B cell (primary cell): ENCODE measurements at regions not wholly inside any gene's neighbourhood (a gene's known extent, or its start where the extent isn't known, plus 50 kb on each side); places are given as distances from the start of the nearest gene placed in this dataset.
A peak's percentile ranks its signal among the peaks of the same experiment; 100 is the strongest.

Experiments
- ATAC-seq: fragments of 200-7000 bp; cut with Tn5 transposase; one replicate; pipeline ENCODE4 v1.10.0; 2021; ENCODE audit warnings: low read depth, mild to moderate bottlenecking, moderate number of reproducible peaks, moderate library complexity
- CTCF ChIA-PET: fragments of 350-600 bp; sonication (Branson Sonifier 250); formaldehyde crosslinking; loops from one replicate; lab custom pipeline; 2021; ENCODE audit warnings: antibody characterized with exemption, inconsistent platforms; lab: Charles Lee
- POLR2A ChIA-PET: fragments of 350-600 bp; sonication (Branson Sonifier 250); formaldehyde crosslinking; loops from one replicate; lab custom pipeline; 2021; ENCODE audit warnings: antibody characterized with exemption; lab: Charles Lee
- DNase-seq: peaks from one replicate; pipeline ENCODE4 v3.0.0; 2013
- H2AFZ ChIP-seq: 2 replicates; pipeline ENCODE4 v1.6.1; 2012; ENCODE audit warnings: mild to moderate bottlenecking, low read depth, low read length; ENCODE audit not compliant: insufficient read depth, poor library complexity, severe bottlenecking
- H3K27ac ChIP-seq, 2 donors: 1 replicate in 1 of 2; 2 replicates in 1 of 2; pipeline ENCODE4 v1.5.1; 2012 to 2013; ENCODE audit warnings: low read length in 2 of 2, mild to moderate bottlenecking in 2 of 2, moderate library complexity in 1 of 2
- H3K27me3 ChIP-seq, 4 experiments: fragments of 200-600 bp in 1 of 4; sonication (generic) in 1 of 4; replicated peaks in 1 of 4; 1 replicate in 2 of 4; 2 replicates in 2 of 4; pipeline versions ENCODE4 v1.6.1 to v1.7.0; 2013 to 2016; ENCODE audit warnings: low read length in 3 of 4, mild to moderate bottlenecking in 2 of 4, mixed read lengths in 1 of 4, moderate library complexity in 1 of 4; ENCODE audit not compliant: insufficient read depth in 4 of 4, control insufficient read depth in 3 of 4; ENCODE audit errors: control extremely low read depth in 1 of 4
- H3K36me3 ChIP-seq, 2 experiments: replicated peaks in 1 of 2; 1 replicate in 1 of 2; 2 replicates in 1 of 2; pipeline versions ENCODE4 v1.6.1 to v1.7.1; 2013; ENCODE audit warnings: low read length in 1 of 2; ENCODE audit not compliant: insufficient read depth in 2 of 2, control insufficient read depth in 1 of 2; ENCODE audit errors: control extremely low read depth in 1 of 2, extremely low read depth in 1 of 2
- H3K4me1 ChIP-seq, 2 donors: fragments of 200-600 bp in 1 of 2; sonication (generic) in 1 of 2; 1 replicate in 1 of 2; 2 replicates in 1 of 2; pipeline versions ENCODE4 v1.5.1 to v1.6.1; 2013 to 2017; ENCODE audit warnings: low read length in 2 of 2; ENCODE audit not compliant: control insufficient read depth in 2 of 2, insufficient read depth in 2 of 2
- H3K4me2 ChIP-seq: replicated peaks from 2 replicates; pipeline ENCODE3; 2012; ENCODE audit warnings: mild to moderate bottlenecking, low read depth, low read length; ENCODE audit not compliant: poor library complexity, severe bottlenecking
- H3K4me3 ChIP-seq, 5 experiments: fragments of 200-600 bp in 1 of 5; sonication (generic) in 1 of 5; 1 replicate in 3 of 5; 2 replicates in 2 of 5; pipeline versions ENCODE4 v1.5.1 to v1.7.0; 2011 to 2016; ENCODE audit warnings: low read length in 4 of 5, mild to moderate bottlenecking in 4 of 5, low read depth in 2 of 5, control low read depth in 1 of 5, moderate library complexity in 1 of 5; ENCODE audit not compliant: insufficient read depth in 1 of 5; ENCODE audit errors: control extremely low read depth in 1 of 5, extremely low read depth in 1 of 5
- H3K79me2 ChIP-seq: fragments of 200-600 bp; sonication (generic); one replicate; pipeline ENCODE4 v1.6.0; 2016; ENCODE audit warnings: low read length; ENCODE audit not compliant: control insufficient read depth, insufficient read depth
- H3K9ac ChIP-seq: fragments of 200-600 bp; sonication (generic); 2 replicates; pipeline ENCODE4 v1.6.1; 2017; ENCODE audit warnings: mild to moderate bottlenecking, low read length, moderate library complexity
- H3K9me3 ChIP-seq, 3 donors: one replicate each; pipeline versions ENCODE4 v1.6.1 to v1.7.1; 2013; ENCODE audit warnings: low read length in 2 of 3; ENCODE audit not compliant: control insufficient read depth in 2 of 3, insufficient read depth in 1 of 3; ENCODE audit errors: control extremely low read depth in 1 of 3
- H4K20me1 ChIP-seq: 2 replicates; pipeline ENCODE4 v1.6.0; 2012; ENCODE audit warnings: mild to moderate bottlenecking, low read length; ENCODE audit not compliant: insufficient read depth, control insufficient read depth, poor library complexity, severe bottlenecking
- H3K27ac Mint-ChIP-seq: one replicate; pipeline ENCODE4 v1.8.0; 2021; ENCODE audit warnings: mixed read lengths
- H3K27me3 Mint-ChIP-seq: one replicate; pipeline ENCODE4 v1.8.0; 2021; ENCODE audit warnings: mixed read lengths
- H3K4me1 Mint-ChIP-seq: one replicate; pipeline ENCODE4 v1.8.0; 2021; ENCODE audit warnings: mixed read lengths
- H3K4me3 Mint-ChIP-seq: one replicate; pipeline ENCODE4 v1.8.0; 2021; ENCODE audit warnings: mixed read lengths
- H3K9me3 Mint-ChIP-seq: one replicate; pipeline ENCODE4 v1.8.0; 2022; ENCODE audit warnings: mixed read lengths; ENCODE audit not compliant: insufficient read depth
- CTCF ChIP-seq: fragments of 200-600 bp; IDR thresholded peaks from one replicate; pipeline ENCODE4 v1.8.0; 2022; ENCODE audit warnings: antibody characterized with exemption, mild to moderate bottlenecking
- EZH2 ChIP-seq: IDR thresholded peaks from 2 replicates; pipeline ENCODE4 v1.6.1; 2012; ENCODE audit warnings: borderline replicate concordance, low read depth, mild to moderate bottlenecking, moderate library complexity, low read length; ENCODE audit not compliant: insufficient read depth, poor library complexity, severe bottlenecking
- WGBS: methylation state at CpG from one replicate; pipeline ENCODE4 v1.1.5; 2013; ENCODE audit warnings: missing lambda C conversion rate; ENCODE audit not compliant: insufficient coverage; 5-methylcytosine and 5-hydroxymethylcytosine counted together
- intact Hi-C: fragments of 100-400 bp; cut with micrococcal nuclease; formaldehyde crosslinking; loops from one replicate; pipeline ENCODE4 v1.10.0; 2022

- Mint-ChIP-seq H3K27me3 (no peaks in the 10 kb centered on the region), H3K4me1 (peaks cover 5% of the 10 kb centered on the region), H3K27ac (no peak overlapping the region), H3K9me3 (no peaks in the 10 kb centered on the region), H3K4me3 (no peak overlapping the region)
- Histone ChIP-seq H4K20me1 (no peaks in the 10 kb centered on the region), H3K9ac (no peak overlapping the region), H3K4me2 (no peak overlapping the region), H3K27me3 (no peaks in the 10 kb centered on the region), H3K9me3 (peaks cover 0 to 7% (median 0%) of the 10 kb centered on the region in 3 donors), H3K4me1 (peaks cover 0 to 4% of the 10 kb centered on the region in 2 donors), H3K36me3 (no peaks in the 10 kb centered on the region), H3K79me2 (no peaks in the 10 kb centered on the region), H3K4me3 (no peak overlapping the region), H2AFZ (peak overlapping the region; percentile 44), H3K27ac (no peak overlapping the region)
- CTCF ChIA-PET, result interaction anchor here (1.5 kb wide), 1 partner anchor 244 kb away, joined by 9 read pairs; no protein-coding TSS in a partner anchor
- POLR2A ChIA-PET, result no interaction called here
- ATAC-seq (no peak), DNase-seq (no peak)
- intact Hi-C loops, result no loop called here
- TF ChIP-seq CTCF (no peak), EZH2 (no peak)
- WGBS, result no CpG with 5 or more reads among the region's 1 CpG
These were observed 106.3 kb upstream of the ANO3 start for GRCh38 chr11:26225646-26226045.

GRCh38 chr11:26227301-26227746, 104.6 kb upstream of the ANO3 start:
- ChIA-PET CTCF (interaction anchor here (0.9 to 5.4 kb wide), 5 partner anchors 10 to 252 kb away, joined by 3 to 74 read pairs (median 5); no protein-coding TSS in a partner anchor), POLR2A (no interaction called here)
- no peaks in the 10 kb centered on the region for H3K36me3 ChIP-seq
- peaks cover 0 to 4% of the 10 kb centered on the region in 2 donors for H3K4me1 ChIP-seq
- no peak overlapping the region for H3K9ac ChIP-seq
- no peak overlapping the region for H3K4me3 Mint-ChIP-seq
- no peaks in the 10 kb centered on the region for H3K27me3 ChIP-seq
- no peaks in the 10 kb centered on the region for H3K79me2 ChIP-seq
- no peaks in the 10 kb centered on the region for H4K20me1 ChIP-seq
- TF ChIP-seq EZH2 (no peak), CTCF (peak; percentile 73)
- no peak overlapping the region for H3K27ac ChIP-seq
- DNase-seq, result peak; percentile 65
- H3K27me3 Mint-ChIP-seq, result peaks cover 3% of the 10 kb centered on the region
- H3K4me2 ChIP-seq, result no peak overlapping the region
- H3K9me3 Mint-ChIP-seq, result no peaks in the 10 kb centered on the region
- no peak overlapping the region for H3K27ac Mint-ChIP-seq
- no peak overlapping the region for H3K4me3 ChIP-seq
- WGBS, result 70% methylated on average over 2 of the region's 5 CpGs
- no peak overlapping the region for H2AFZ ChIP-seq
- peaks cover 5% of the 10 kb centered on the region for H3K4me1 Mint-ChIP-seq
- peak; percentile 58 for ATAC-seq
- intact Hi-C loops, result loop anchor here (1.0 kb wide), 1 partner anchor 245 kb away; no protein-coding TSS in a partner anchor
- H3K9me3 ChIP-seq, result peaks cover 0 to 5% (median 0%) of the 10 kb centered on the region in 3 donors
